HPDE6-E6E7 (cell line): ENCODE measurements at regions not wholly inside any gene's neighbourhood (a gene's known extent, or its start where the extent isn't known, plus 50 kb on each side); places are given as distances from the start of the nearest gene placed in this dataset.
"Not testable (repeated sequence)": the region's sequence is repeated elsewhere in the genome, so short reads cannot be mapped to it uniquely, and the experiment has no call there.

Experiments
- DNase-seq: peaks from one replicate; pipeline ENCODE4 v3.0.0; 2011; ENCODE audit warnings: missing footprints; ENCODE audit errors: extremely low spot score

- DNase-seq = no peak
Measured at GRCh38 chr14:26304056-26304455, 293.8 kb downstream of the NOVA1 start.

GRCh38 chr14:26293909-26294308 is 303.9 kb downstream of the NOVA1 start:
- no peak for DNase-seq

GRCh38 chr14:26289891-26290486 is 307.8 kb downstream of the NOVA1 start:
- no peak for DNase-seq

- no peak for DNase-seq
Measured at GRCh38 chr14:26286913-26287205, 311.0 kb downstream of the NOVA1 start.

- no peak for DNase-seq
Measured at GRCh38 chr14:26286081-26286912, 311.5 kb downstream of the NOVA1 start.

GRCh38 chr14:26282578-26282977 is 315.3 kb downstream of the NOVA1 start:
- DNase-seq = no peak

- not testable (repeated sequence) for DNase-seq
Measured at GRCh38 chr14:26282011-26282410, 315.8 kb downstream of the NOVA1 start.

GRCh38 chr14:26281280-26281998 is 316.4 kb downstream of the NOVA1 start:
- no peak for DNase-seq

GRCh38 chr14:26276757-26277156 is 321.1 kb downstream of the NOVA1 start:
- no peak for DNase-seq

- no peak for DNase-seq
Measured at GRCh38 chr14:26265170-26265685, 332.6 kb downstream of the NOVA1 start.

GRCh38 chr14:26261368-26262122 is 336.3 kb downstream of the NOVA1 start:
- no peak for DNase-seq

- peak; percentile 23 for DNase-seq
Measured at GRCh38 chr14:26255213-26255612, 342.6 kb downstream of the NOVA1 start.

- DNase-seq = no peak
Measured at GRCh38 chr14:26252176-26252575, 345.7 kb downstream of the NOVA1 start.

GRCh38 chr14:26233118-26233517 is 364.7 kb downstream of the NOVA1 start:
- no peak for DNase-seq

- no peak for DNase-seq
Measured at GRCh38 chr14:26218861-26219260, 379.0 kb downstream of the NOVA1 start.

GRCh38 chr14:26217778-26218177 is 380.1 kb downstream of the NOVA1 start:
- no peak for DNase-seq

GRCh38 chr14:26216786-26217185 is 381.0 kb downstream of the NOVA1 start:
- no peak for DNase-seq

GRCh38 chr14:26213846-26214575 is 383.8 kb downstream of the NOVA1 start:
- DNase-seq = no peak

- DNase-seq = no peak
Measured at GRCh38 chr14:26209699-26210098, 388.1 kb downstream of the NOVA1 start.

GRCh38 chr14:26206640-26207039 is 391.2 kb downstream of the NOVA1 start:
- no peak for DNase-seq
